Left ventricle myocardium inferior (tissue), 1 donor: ENCODE measurements at regions not wholly inside any gene's neighbourhood (a gene's known extent, or its start where the extent isn't known, plus 50 kb on each side); places are given as distances from the start of the nearest gene placed in this dataset.
"Not testable (repeated sequence)": the region's sequence is repeated elsewhere in the genome, so short reads cannot be mapped to it uniquely, and the experiment has no call there.

ENCODE experiments used
- DNase-seq: peaks from one replicate; pipeline ENCODE4 v3.0.0-alpha.2; 2020
- H3K27ac ChIP-seq: fragments of 200-600 bp; replicated peaks from 2 replicates; pipeline ENCODE4 v1.8.0; 2021
- H3K27me3 ChIP-seq: fragments of 200-600 bp; 2 replicates; pipeline ENCODE4 v1.8.0; 2021; ENCODE audit warnings: low read depth
- H3K36me3 ChIP-seq: fragments of 200-600 bp; 2 replicates; pipeline ENCODE4 v1.8.0; 2021
- H3K4me1 ChIP-seq: fragments of 200-600 bp; 2 replicates; pipeline ENCODE4 v1.8.0; 2021
- H3K4me3 ChIP-seq: fragments of 200-600 bp; 2 replicates; pipeline ENCODE4 v1.8.0; 2021; ENCODE audit warnings: mild to moderate bottlenecking, moderate library complexity
- H3K9me3 ChIP-seq: fragments of 200-600 bp; replicated peaks from 2 replicates; pipeline ENCODE4 v1.8.0; 2021
- intact Hi-C: fragments of 100-400 bp; cut with micrococcal nuclease; formaldehyde crosslinking; loops from one replicate; pipeline ENCODE4 v1.11.0; 2022
- TF ChIP-seq, protein P1 (sequence below): fragments of 200-600 bp; IDR thresholded peaks from 2 replicates; pipeline ENCODE4 v1.8.0; 2021; ENCODE audit warnings: antibody characterized with exemption, mild to moderate bottlenecking, borderline replicate concordance
- donor health status: DM: no; HTN: yes; CAD: no; lungs with severe emphysema.

DNA sequence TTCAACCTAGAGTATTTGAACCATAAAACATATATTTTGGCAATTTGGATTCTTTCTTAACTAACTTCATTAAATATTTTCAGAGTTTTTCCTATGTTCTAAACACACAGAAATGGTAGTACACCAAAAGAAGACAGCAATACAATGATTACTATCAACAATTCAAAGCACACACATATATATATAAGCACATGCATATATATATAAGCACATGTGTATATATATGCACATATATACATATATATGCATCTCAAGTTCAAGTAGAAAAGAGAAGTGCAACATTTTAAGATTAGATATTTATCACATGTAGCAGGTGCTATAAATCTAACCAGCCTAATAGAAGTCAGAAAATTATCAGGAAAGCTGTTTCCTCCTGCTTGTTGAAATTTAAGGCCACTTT lies 320.9 kb upstream of the FSIP2 start:
- Histone ChIP-seq H3K4me3 (no peak overlapping the region), H3K9me3 (peaks cover 20% of the 10 kb centered on the region), H3K4me1 (no peaks in the 10 kb centered on the region), H3K27ac (no peak overlapping the region), H3K36me3 (no peaks in the 10 kb centered on the region), H3K27me3 (no peaks in the 10 kb centered on the region)
- intact Hi-C loops = no loop called here
- TF ChIP-seq, protein P1, sequence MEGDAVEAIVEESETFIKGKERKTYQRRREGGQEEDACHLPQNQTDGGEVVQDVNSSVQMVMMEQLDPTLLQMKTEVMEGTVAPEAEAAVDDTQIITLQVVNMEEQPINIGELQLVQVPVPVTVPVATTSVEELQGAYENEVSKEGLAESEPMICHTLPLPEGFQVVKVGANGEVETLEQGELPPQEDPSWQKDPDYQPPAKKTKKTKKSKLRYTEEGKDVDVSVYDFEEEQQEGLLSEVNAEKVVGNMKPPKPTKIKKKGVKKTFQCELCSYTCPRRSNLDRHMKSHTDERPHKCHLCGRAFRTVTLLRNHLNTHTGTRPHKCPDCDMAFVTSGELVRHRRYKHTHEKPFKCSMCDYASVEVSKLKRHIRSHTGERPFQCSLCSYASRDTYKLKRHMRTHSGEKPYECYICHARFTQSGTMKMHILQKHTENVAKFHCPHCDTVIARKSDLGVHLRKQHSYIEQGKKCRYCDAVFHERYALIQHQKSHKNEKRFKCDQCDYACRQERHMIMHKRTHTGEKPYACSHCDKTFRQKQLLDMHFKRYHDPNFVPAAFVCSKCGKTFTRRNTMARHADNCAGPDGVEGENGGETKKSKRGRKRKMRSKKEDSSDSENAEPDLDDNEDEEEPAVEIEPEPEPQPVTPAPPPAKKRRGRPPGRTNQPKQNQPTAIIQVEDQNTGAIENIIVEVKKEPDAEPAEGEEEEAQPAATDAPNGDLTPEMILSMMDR = no peak
- DNase-seq = no peak

DNA sequence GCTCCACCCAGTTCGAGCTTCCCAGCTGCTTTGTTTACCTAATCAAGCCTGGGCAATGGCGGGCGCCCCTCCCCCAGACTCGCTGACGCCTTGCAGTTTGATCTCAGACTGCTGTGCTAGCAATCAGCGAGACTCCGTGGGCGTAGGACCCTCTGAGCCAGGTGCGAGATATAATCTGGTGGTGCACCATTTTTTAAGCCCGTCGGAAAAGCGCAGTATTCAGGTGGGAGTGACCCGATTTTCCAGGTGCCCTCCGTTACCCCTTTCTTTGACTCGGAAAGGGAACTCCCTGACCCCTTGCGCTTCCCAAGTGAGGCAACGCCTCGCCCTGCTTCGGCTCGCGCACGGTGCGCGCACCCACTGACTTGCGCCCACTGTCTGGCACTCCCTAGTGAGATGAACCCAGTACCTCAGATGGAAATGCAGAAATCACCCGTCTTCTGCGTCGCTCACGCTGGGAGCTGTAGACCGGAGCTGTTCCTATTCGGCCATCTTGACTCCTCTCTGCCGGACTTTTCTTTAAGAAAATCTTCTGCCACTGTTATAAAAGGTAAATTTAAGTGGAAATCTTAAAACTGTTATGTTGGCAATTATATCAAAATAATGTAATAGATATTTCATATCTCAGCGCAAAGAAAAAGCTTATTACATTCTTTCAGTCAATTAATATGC lies 313.5 kb upstream of the FSIP2 start:
- DNase-seq, intact Hi-C loops, H3K4me1 ChIP-seq, H3K9me3 ChIP-seq, H3K27me3 ChIP-seq, H3K4me3 ChIP-seq, H3K36me3 ChIP-seq, H3K27ac ChIP-seq: not testable (repeated sequence)

DNA sequence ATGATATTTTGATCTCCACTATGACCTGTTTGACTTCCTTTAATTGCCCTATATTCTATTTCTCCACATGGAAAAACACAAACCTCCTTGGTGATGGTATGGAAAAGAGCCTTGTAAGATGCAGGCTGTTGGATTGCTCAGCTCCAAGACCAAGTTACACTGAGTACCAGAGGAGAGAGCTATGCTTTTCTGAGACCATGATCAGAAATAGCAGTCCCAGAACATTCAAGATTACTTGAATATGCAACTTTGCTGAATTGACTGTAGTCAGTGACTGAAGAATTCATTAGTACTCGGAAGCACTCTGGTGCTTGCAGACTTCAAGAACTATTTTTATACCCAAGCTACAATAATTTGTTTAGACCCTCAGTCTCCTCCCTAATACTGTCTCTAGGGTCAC lies 310.6 kb upstream of the FSIP2 start:
- no peak for DNase-seq
- Histone ChIP-seq H3K4me3 (no peak overlapping the region), H3K9me3 (no peaks in the 10 kb centered on the region), H3K36me3 (no peaks in the 10 kb centered on the region), H3K27ac (no peak overlapping the region), H3K27me3 (no peaks in the 10 kb centered on the region), H3K4me1 (no peaks in the 10 kb centered on the region)
- intact Hi-C loops = no loop called here
- TF ChIP-seq, protein P1 = no peak

DNA sequence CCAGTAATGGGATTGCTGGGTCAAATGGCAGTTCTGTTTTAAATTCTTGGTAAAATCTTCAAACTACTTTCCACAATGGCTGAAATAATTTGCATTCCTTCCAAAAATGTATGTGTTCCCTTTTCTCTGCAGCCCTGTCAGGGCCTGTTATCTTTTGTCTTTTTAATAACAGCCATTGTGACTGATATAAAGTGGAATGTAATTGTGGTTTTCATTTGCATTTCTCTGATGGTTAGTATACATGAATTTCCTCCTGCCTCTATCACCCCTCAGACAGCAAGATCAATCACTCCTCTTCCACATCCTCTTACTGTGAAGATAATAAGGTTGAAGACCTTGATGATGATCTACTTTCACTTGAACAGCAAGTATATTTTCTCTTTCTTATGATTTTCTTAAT lies 304.8 kb upstream of the FSIP2 start:
- H3K27me3 ChIP-seq = no peaks in the 10 kb centered on the region
- H3K9me3 ChIP-seq = peaks cover 11% of the 10 kb centered on the region
- H3K4me3 ChIP-seq = no peak overlapping the region
- TF ChIP-seq, protein P1 = no peak
- no peaks in the 10 kb centered on the region for H3K4me1 ChIP-seq
- H3K36me3 ChIP-seq = no peaks in the 10 kb centered on the region
- intact Hi-C loops = no loop called here
- no peak for DNase-seq
- H3K27ac ChIP-seq = no peak overlapping the region

DNA sequence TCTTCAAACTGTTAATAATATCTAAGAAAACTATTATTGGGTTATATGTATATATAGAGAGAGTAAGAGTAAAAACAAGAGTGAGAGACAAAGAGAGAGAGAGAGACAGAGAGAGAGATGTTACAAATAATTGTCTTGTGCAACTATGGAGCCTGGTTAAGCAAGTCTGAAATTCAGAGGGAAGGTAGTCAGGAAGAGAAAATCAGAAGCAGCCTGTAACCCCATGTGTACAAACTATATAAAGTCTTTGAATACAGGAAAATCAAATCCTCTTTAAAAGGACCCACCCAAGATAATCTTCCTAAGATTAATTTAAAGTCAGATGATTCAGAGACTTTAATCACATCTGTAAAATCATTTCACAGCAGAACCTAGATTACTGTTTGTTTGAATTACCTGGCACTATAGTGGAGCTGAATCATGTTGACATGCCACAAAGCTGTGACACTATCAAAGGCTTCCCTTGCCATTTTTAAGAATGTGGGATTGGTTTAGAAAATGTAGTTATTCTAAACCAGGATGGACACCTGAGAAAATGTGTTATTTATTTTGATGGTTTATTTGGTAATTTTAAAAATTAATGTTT lies 301.7 kb upstream of the FSIP2 start:
- DNase-seq = no peak
- TF ChIP-seq, protein P1 = no peak
- peaks cover 11% of the 10 kb centered on the region for H3K9me3 ChIP-seq
- H3K4me3 ChIP-seq = no peak overlapping the region
- no peaks in the 10 kb centered on the region for H3K27me3 ChIP-seq
- H3K36me3 ChIP-seq = no peaks in the 10 kb centered on the region
- no peak overlapping the region for H3K27ac ChIP-seq
- intact Hi-C loops = no loop called here
- no peaks in the 10 kb centered on the region for H3K4me1 ChIP-seq

DNA sequence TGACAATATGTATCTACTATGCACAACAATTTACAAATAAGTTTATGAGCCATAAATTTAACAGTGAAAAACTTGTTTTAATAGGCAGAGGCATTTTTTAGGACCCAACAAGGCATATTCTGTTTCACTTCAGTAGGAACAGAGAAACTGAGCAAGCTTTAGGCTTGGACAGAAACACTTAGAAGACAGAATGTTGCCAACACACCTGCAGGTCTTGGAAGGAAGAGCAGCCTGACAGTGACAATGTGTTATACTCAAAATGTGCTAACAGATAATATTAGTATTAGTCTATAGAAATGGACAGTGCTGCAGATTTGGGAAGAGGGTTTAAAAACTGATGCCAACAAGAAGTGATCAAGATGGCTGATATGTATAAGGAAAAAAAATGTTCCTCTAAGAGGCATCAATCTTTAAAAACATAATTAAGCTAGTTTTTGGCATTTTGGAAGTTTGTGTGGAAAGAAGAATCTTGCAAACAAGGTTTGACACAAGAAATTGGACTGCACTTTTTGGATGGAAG lies 297.1 kb upstream of the FSIP2 start:
- Histone ChIP-seq H3K4me3 (no peak overlapping the region), H3K27ac (no peak overlapping the region), H3K27me3 (no peaks in the 10 kb centered on the region), H3K36me3 (no peaks in the 10 kb centered on the region), H3K9me3 (no peaks in the 10 kb centered on the region), H3K4me1 (no peaks in the 10 kb centered on the region)
- TF ChIP-seq, protein P1 = no peak
- intact Hi-C loops = no loop called here
- DNase-seq = no peak
